Immature natural killer cell (primary cell): ENCODE measurements at regions not wholly inside any gene's neighbourhood (a gene's known extent, or its start where the extent isn't known, plus 50 kb on each side); places are given as distances from the start of the nearest gene placed in this dataset.

Experiments used
- DNase-seq, 3 donors: peaks; one replicate each; pipeline ENCODE4 v3.0.0; 2022; ENCODE audit warnings: mixed read lengths in 1 of 3
- H3K27ac Mint-ChIP-seq, 6 donors: one replicate each; pipeline ENCODE4 v1.8.0; 2020; ENCODE audit warnings: mixed read lengths in 6 of 6, mild to moderate bottlenecking in 5 of 6, inconsistent platforms in 4 of 6, moderate library complexity in 3 of 6
- H3K27me3 Mint-ChIP-seq, 3 donors: one replicate each; pipeline ENCODE4 v1.8.0; 2020 to 2021; ENCODE audit warnings: low read depth in 3 of 3, mild to moderate bottlenecking in 3 of 3, mixed read lengths in 3 of 3, moderate library complexity in 3 of 3, inconsistent platforms in 1 of 3
- H3K36me3 Mint-ChIP-seq, 3 donors: one replicate each; pipeline ENCODE4 v1.8.0; 2020; ENCODE audit warnings: mixed read lengths in 3 of 3, inconsistent platforms in 2 of 3, mild to moderate bottlenecking in 2 of 3
- H3K4me1 Mint-ChIP-seq, 2 donors: one replicate each; pipeline ENCODE4 v1.8.0; 2020; ENCODE audit warnings: inconsistent platforms in 2 of 2, mild to moderate bottlenecking in 2 of 2, mixed read lengths in 2 of 2, moderate library complexity in 1 of 2
- H3K4me3 Mint-ChIP-seq, 5 donors: one replicate each; pipeline ENCODE4 v1.8.0; 2020; ENCODE audit warnings: mild to moderate bottlenecking in 5 of 5, mixed read lengths in 5 of 5, inconsistent platforms in 3 of 5, moderate library complexity in 3 of 5
- H3K9me3 Mint-ChIP-seq, 6 donors: one replicate each; pipeline ENCODE4 v1.8.0; 2020; ENCODE audit warnings: mild to moderate bottlenecking in 6 of 6, mixed read lengths in 6 of 6, inconsistent platforms in 4 of 6, moderate library complexity in 3 of 6

DNA sequence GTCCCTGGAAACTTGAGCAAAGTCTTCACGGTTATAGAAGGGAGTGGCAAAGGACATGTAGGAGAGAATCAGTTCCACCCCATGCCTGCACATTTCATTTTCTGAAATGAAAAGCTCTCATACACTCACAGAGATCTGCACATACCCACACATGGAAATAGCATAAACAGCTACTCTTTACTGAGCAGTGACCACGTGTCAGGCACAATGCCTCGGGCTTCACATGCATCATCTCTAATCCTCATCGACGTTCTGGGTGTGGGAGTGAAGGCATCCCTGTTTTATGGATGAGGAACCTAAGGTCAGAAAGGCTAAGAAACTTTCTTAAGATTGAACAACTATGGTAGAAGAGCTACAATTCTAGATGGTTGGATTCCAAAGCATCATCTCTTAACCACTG lies 198.8 kb downstream of the DAD1 start:
- peaks cover 0 to 3% (median 3%) of the 10 kb centered on the region in 3 donors for H3K27me3 Mint-ChIP-seq
- peaks cover 60 to 70% of the 10 kb centered on the region in 2 donors for H3K4me1 Mint-ChIP-seq
- no peak for DNase-seq
- peak overlapping the region; percentile 6 to 77 (median 36) for H3K27ac Mint-ChIP-seq
- H3K36me3 Mint-ChIP-seq, result peaks cover 0 to 8% (median 3%) of the 10 kb centered on the region in 3 donors
- H3K9me3 Mint-ChIP-seq, result no peaks in the 10 kb centered on the region
- no peak overlapping the region for H3K4me3 Mint-ChIP-seq

DNA sequence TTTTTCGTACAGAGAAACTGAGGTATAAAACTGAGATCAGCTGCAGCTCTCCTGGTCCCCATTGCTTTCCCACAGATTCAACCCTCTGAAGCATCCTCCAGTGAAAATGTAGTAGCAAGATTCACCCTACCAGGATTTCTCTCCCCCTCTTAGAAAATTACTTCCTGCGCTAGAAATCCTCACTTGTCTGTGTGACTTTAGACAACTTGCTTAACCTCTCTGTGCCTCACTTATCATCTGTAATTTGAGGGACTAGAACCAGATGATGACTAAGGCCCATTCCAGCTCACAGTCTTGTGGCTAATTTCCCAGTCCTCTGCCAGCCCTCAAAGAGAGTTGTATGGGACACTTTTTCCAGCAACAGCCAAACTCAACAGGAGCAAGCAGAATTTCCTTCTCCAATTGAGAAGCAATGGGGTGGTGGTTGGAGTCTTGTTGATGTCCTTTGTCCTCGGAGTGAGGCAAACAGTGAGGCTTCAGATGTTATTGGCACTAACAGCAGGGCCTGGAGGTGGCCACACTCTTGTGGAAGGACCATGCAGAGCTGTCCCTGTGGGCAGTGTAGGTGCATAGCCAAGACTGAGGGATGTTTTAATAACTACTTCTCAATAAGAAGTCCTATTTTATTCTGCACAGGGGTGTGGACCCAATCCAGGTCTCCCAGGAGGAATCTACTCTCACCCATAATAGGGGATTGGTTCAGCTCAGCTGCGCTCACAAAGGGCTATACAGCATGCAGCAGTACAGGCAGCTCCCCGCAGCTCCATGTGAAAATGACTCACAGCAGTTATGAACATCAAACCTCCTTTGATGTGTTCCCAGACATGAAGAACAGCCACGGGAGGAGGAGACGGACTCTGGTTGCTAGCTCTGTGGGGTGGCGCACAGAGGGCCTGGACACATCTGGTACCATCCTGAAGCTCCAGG lies 200.1 kb downstream of the DAD1 start:
- DNase-seq, result no peak
- Mint-ChIP-seq H3K27ac (peak overlapping the region in 2 of 6 donors; percentile 25 to 45), H3K27me3 (peaks cover 0 to 3% (median 2%) of the 10 kb centered on the region in 3 donors), H3K4me1 (peaks cover 58 to 62% of the 10 kb centered on the region in 2 donors), H3K36me3 (no peaks in the 10 kb centered on the region), H3K9me3 (no peaks in the 10 kb centered on the region), H3K4me3 (no peak overlapping the region)

DNA sequence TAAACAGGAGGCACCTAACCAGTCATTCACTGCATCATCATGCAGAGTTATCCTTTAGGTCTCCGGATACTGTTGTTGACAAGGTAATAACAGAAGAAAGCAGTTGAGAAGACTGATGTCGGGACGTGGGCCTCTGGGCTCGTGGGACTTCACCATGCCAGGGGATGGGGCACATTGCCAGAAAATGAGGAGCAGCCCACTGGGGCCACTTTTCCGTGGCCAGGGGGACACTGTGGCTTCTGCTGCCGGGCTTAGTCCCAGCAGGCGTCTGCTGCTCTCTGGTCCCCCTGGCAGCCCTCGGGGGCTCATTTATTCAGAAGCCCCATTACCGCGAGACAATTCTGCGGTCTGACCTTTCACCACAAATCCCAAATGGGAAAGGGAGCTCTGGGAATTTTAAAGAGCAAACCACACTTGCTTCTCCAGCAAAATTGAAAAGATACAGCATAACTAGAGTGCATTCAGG lies 201.2 kb downstream of the DAD1 start:
- no peaks in the 10 kb centered on the region for H3K36me3 Mint-ChIP-seq
- H3K9me3 Mint-ChIP-seq, result no peaks in the 10 kb centered on the region
- peaks cover 50% of the 10 kb centered on the region in 2 donors for H3K4me1 Mint-ChIP-seq
- peak overlapping the region in 2 of 5 donors; percentile 51 to 67 for H3K4me3 Mint-ChIP-seq
- H3K27ac Mint-ChIP-seq, result peak overlapping the region in 5 of 6 donors; percentile 25 to 90 (median 80)
- H3K27me3 Mint-ChIP-seq, result peaks cover 0 to 3% (median 2%) of the 10 kb centered on the region in 3 donors
- no peak for DNase-seq

DNA sequence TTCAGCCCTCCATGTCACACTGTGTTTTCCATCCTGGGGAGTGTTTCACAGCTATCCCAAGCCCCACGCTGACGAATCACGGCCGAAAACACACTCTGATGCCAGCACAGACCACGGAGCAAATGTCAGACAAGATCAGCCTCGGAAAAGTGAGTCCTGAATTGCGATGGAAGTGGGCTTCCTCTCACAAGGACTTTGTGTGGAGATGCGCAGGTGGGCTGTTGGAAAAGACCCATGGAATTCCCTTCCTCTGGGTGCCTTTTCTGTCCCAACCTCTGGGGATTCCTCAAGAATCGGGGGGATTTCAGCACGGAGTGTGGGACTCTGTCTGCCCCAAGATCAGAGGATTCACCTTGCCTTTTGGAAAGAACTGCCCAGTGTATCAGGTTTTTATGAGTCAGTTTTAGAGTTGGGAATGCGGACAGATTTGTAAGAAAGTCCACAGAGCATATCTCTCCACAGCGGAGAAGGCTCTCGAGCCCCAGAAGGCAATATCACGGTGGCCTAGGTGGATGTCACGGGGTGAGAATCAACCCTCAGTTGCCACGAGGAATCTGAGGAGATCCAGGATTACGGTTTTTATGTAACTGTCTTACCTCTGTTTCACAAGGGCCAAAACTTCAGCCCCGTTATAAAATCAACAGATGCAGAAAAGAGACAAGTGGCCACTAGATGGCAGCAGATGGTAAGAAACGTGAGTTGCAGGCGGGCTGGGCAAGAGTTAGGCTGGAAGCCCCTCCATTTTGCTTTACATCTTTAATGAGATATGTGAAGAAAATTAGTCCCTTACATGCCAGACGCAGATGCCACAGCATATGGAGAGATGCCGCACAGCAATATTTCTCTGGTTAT lies 201.9 kb downstream of the DAD1 start:
- H3K4me3 Mint-ChIP-seq, result peak overlapping the region in 3 of 5 donors; percentile 40 to 67 (median 51)
- H3K9me3 Mint-ChIP-seq, result no peaks in the 10 kb centered on the region
- peak overlapping the region in 5 of 6 donors; percentile 25 to 90 (median 80) for H3K27ac Mint-ChIP-seq
- H3K4me1 Mint-ChIP-seq, result peaks cover 43 to 47% of the 10 kb centered on the region in 2 donors
- no peaks in the 10 kb centered on the region for H3K36me3 Mint-ChIP-seq
- DNase-seq, result peak; percentile 77 to 84 (median 80)
- peaks cover 0 to 3% (median 2%) of the 10 kb centered on the region in 3 donors for H3K27me3 Mint-ChIP-seq

DNA sequence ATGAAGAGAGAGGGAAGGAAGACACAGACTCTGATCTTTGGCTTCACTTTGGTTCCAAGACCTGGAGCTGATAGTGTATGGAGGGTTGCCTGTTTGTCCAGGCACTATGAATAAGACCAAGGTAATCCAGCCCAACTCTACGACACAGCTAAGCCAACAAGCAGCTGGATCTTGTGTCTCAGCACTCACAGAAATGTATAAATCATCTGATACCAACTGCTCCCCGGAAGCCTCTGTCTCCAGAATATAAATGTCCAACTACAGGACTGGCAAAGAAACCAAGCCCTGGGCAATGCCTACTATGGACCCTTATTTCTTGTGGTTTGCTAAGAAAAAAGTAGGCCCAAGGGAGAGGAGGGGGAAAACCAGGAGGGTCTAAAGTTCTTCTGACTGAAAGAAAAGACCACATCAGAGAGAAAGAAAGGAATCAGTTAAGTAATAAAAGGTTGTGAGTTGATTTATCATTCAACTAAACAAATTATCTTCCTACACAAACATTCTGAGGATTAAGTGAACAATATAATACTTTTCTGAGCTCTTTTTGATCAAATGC lies 204.0 kb downstream of the DAD1 start:
- Mint-ChIP-seq H3K27me3 (peaks cover 0 to 2% (median under 1%) of the 10 kb centered on the region in 3 donors), H3K4me1 (peaks cover 24 to 32% of the 10 kb centered on the region in 2 donors), H3K4me3 (no peak overlapping the region), H3K36me3 (no peaks in the 10 kb centered on the region), H3K27ac (peak overlapping the region in 3 of 6 donors; percentile 7 to 57 (median 31)), H3K9me3 (no peaks in the 10 kb centered on the region)
- no peak for DNase-seq

DNA sequence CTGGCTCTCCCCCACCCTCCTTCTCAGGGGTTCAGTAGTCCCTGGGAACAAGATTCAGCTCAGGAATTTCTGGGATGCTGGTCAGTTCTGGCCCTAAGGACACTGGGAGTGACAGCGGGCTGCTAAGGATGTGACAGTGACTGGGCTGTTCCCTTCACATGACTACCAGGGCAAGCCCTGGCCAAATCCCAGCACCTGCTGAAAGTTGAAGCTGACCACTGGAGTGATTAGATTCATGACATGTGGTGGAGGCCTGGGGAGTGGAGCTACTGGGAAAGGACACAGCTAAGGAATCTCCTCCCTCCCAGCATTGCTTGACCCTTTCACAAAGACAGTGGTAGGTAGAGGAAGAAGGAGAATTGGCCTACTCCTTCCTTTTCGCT lies 204.9 kb downstream of the DAD1 start:
- peaks cover 17 to 26% of the 10 kb centered on the region in 2 donors for H3K4me1 Mint-ChIP-seq
- no peaks in the 10 kb centered on the region for H3K36me3 Mint-ChIP-seq
- no peaks in the 10 kb centered on the region for H3K9me3 Mint-ChIP-seq
- peak overlapping the region in 1 of 6 donors; percentile 70 for H3K27ac Mint-ChIP-seq
- no peak overlapping the region for H3K4me3 Mint-ChIP-seq
- DNase-seq, result no peak
- H3K27me3 Mint-ChIP-seq, result peaks cover 0 to 2% (median 0%) of the 10 kb centered on the region in 3 donors

DNA sequence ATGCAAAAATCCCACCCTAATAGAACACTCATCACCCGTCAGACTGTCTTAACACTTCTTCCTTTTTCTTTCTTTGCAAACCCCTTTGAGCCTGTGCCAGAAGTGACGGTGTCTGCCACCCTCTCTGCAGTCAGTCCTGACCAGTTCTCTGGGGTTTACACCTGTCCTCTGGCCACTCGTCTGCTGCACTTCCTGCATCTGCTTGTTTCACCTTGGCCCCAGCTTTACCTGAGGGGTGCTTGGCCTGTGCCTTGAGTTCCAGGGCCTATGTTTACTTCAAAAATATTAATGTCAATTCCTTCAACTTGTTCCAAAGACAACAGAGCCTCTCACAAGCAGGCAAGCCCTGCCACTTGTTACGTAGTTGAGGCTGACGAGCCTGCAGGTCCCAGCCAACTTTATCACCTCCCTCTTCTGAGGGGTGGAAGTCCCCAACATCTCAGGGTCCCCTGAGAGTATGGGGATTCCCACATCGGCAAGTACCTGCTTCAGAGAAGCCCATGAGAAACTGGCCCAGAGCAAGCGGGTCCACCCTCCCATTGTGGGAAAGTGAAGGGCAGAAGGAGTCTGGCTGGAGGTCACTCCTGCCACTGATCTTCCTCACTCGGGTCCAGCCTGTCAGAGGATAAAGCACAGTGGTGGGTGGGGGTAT lies 205.4 kb downstream of the DAD1 start:
- Mint-ChIP-seq H3K36me3 (no peaks in the 10 kb centered on the region), H3K4me3 (no peak overlapping the region), H3K9me3 (no peaks in the 10 kb centered on the region), H3K27me3 (peaks cover 0 to 2% (median 0%) of the 10 kb centered on the region in 3 donors), H3K27ac (peak overlapping the region; percentile 26 to 70 (median 50)), H3K4me1 (peaks cover 16 to 23% of the 10 kb centered on the region in 2 donors)
- peak; percentile 15 to 20 (median 20) for DNase-seq

DNA sequence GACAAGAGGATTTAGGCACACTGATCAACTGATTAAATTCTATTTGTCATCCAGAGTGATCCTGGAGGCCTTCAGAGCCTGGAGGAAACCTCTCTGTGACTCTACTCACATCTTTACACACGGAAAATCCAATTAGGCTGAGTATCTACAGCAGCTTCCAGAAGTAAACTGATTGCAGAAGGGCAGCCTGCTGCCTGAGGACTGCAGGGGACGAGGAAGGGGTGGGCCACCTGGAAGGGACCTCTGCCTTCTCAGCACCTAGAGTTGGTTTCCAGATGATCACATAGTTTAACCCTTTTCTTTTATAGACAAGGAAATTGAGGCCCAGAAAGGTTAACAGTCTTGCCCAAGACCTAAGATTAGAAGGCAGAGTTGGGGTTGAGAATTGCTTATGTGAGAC lies 206.1 kb downstream of the DAD1 start:
- DNase-seq, result no peak
- peaks cover 0 to 2% (median 0%) of the 10 kb centered on the region in 3 donors for H3K27me3 Mint-ChIP-seq
- H3K27ac Mint-ChIP-seq, result peak overlapping the region in 4 of 6 donors; percentile 32 to 64 (median 59)
- H3K4me1 Mint-ChIP-seq, result peaks cover 10 to 16% of the 10 kb centered on the region in 2 donors
- no peaks in the 10 kb centered on the region for H3K36me3 Mint-ChIP-seq
- no peaks in the 10 kb centered on the region for H3K9me3 Mint-ChIP-seq
- no peak overlapping the region for H3K4me3 Mint-ChIP-seq

DNA sequence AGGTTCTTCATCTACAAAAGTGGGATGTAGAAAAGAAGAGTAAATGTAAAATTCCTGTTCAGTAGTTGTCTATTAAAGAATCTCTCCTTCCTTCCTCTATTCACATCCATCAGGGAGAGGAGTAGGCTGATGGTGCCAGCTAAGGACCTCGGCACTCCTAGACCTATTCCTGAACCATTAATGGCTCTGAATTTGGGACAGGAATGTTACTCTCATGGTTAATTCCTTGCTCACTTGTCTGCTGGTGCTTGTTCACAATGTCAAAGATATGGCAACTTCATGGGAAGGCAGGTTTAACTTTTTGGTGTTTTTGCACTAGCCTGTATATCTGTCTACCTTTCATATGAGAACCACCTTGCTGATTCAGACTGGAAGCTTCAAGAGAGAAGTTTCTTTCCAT lies 206.6 kb downstream of the DAD1 start:
- peak overlapping the region in 1 of 6 donors; percentile 32 for H3K27ac Mint-ChIP-seq
- H3K9me3 Mint-ChIP-seq, result no peaks in the 10 kb centered on the region

DNA sequence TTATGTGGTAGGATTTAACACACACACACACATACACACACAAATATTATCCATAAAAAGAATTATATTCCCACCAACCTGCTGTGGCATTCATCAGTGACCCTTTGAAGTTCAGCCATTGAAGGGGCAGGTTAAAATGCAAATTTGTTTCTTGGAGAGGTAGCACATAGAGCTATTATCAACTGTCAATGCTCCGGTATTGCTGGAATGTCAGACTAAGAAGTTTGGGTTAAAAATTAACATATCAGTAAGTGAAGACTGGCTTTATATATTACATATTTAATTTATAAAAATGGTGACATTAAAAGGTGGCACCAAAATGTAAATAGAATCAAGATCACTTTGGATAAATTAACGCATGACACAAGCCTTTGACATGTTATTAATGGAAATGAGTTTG lies 207.3 kb downstream of the DAD1 start:
- Mint-ChIP-seq H3K4me1 (peaks cover 3 to 7% of the 10 kb centered on the region in 2 donors), H3K27ac (no peak overlapping the region), H3K27me3 (peaks cover 0 to 5% (median 0%) of the 10 kb centered on the region in 3 donors), H3K36me3 (no peaks in the 10 kb centered on the region), H3K9me3 (no peaks in the 10 kb centered on the region), H3K4me3 (no peak overlapping the region)
- no peak for DNase-seq

More for the DNA sequence above, 206.6 kb downstream of the DAD1 start:
- H3K27me3 Mint-ChIP-seq, result peaks cover 0 to 2% (median 0%) of the 10 kb centered on the region in 3 donors
- peaks cover 5 to 11% of the 10 kb centered on the region in 2 donors for H3K4me1 Mint-ChIP-seq
- no peaks in the 10 kb centered on the region for H3K36me3 Mint-ChIP-seq
- no peak overlapping the region for H3K4me3 Mint-ChIP-seq
- DNase-seq, result no peak

DNA sequence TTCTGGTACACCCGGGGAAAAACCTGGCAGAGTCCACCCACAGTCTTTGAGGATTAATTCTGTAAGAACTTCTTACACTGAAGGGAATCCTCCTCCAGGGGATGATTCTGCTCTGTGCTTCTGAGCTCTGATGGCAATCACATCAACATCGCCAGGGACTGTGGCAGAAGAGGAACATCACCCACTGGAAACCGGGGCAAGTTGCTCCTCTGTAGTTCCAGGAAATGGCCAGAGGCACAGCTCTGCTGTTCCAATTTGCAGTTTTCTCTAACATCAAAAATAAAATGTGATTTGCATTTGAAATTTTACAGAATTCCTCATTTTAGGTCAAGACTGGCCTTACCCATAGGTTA lies 207.6 kb downstream of the DAD1 start:
- Mint-ChIP-seq H3K4me3 (no peak overlapping the region), H3K36me3 (no peaks in the 10 kb centered on the region), H3K27ac (no peak overlapping the region), H3K9me3 (no peaks in the 10 kb centered on the region), H3K4me1 (peaks cover 3 to 7% of the 10 kb centered on the region in 2 donors), H3K27me3 (peaks cover 0 to 5% (median 0%) of the 10 kb centered on the region in 3 donors)
- DNase-seq, result no peak

DNA sequence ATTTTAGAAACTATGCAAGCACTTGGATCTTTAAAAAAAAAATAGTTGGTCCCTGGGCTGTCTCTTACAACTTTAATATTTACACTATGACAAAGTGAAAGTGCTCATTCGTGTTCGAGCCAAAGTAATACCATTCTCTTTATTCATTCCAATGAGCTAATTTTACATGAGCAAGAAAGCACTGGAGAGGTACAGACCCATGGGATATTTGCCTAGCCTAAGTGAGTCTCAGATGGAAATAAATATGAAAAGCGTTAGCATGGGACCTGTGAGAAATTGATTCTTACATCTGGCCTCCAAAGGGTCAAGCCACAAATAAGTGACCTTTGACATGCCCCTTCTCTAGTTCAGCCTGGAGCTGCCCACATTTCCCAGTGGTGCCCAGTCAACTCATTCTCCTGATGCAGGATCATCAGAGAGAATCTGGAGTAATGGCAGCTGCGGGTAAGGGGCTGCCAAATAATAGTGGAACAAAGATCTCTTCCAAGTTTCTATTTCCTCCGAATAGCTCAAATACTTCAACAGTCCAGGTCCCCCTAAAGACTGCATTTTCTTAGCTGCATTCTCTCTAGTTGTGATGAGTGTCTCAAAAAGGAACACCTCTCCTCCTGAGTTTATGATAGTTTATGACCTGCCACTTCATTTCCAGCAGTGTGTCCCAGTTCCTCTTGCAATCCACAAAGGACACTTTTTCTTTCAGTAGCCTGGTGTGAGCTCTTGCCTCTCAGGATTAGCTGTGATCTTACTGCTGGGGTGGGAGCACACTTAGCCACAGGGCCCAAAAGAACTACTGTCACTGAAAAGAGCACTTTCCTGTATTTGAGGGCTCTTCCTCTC lies 208.2 kb downstream of the DAD1 start:
- no peak overlapping the region for H3K27ac Mint-ChIP-seq

More for the DNA sequence above, 208.2 kb downstream of the DAD1 start:
- Mint-ChIP-seq H3K27me3 (peaks cover 0 to 5% (median 0%) of the 10 kb centered on the region in 3 donors), H3K36me3 (no peaks in the 10 kb centered on the region), H3K9me3 (no peaks in the 10 kb centered on the region), H3K4me1 (peaks cover 3 to 7% of the 10 kb centered on the region in 2 donors), H3K4me3 (no peak overlapping the region)
- DNase-seq, result no peak
